Uterus (tissue), 2 donors: ENCODE measurements at regions not wholly inside any gene's neighbourhood (a gene's known extent, or its start where the extent isn't known, plus 50 kb on each side); places are given as distances from the start of the nearest gene placed in this dataset.

Experiments
- POLR2A ChIP-seq, 2 donors: fragments of 450-650 bp; IDR thresholded peaks; one replicate each; pipeline ENCODE4 v1.6.1; 2016; ENCODE audit warnings: antibody characterized with exemption in 2 of 2, mild to moderate bottlenecking in 1 of 2, moderate library complexity in 1 of 2
- TF ChIP-seq, protein P1 (sequence below), 4 experiments: fragments of 200-600 bp in 2 of 4; fragments of 450-650 bp in 2 of 4; sonication (generic) in 2 of 4; IDR thresholded peaks; one replicate each; pipeline ENCODE4 v1.5.1; 2016 to 2019; ENCODE audit warnings: antibody characterized with exemption in 4 of 4, mild to moderate bottlenecking in 2 of 4, moderate library complexity in 1 of 4

DNA sequence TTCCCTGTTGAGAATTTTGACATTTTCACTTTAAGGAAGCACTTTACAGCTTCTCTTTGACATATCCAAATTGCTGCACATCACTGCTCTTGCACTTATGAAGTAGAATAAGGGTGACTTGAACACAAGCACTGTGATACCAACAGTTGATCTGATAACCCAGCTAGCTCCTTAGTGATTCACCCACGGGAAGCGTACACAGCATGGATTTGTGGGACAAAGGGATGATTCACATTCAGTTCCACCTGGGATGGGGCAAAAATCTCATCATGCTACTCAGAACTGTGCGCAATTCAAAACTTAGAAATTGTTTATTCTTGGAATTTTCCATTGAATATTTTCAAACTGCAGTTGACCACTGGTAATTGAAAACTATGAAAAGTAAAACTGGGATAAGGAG, 1565.5 kb upstream of the CDH9 start:
- TF ChIP-seq, protein P1, sequence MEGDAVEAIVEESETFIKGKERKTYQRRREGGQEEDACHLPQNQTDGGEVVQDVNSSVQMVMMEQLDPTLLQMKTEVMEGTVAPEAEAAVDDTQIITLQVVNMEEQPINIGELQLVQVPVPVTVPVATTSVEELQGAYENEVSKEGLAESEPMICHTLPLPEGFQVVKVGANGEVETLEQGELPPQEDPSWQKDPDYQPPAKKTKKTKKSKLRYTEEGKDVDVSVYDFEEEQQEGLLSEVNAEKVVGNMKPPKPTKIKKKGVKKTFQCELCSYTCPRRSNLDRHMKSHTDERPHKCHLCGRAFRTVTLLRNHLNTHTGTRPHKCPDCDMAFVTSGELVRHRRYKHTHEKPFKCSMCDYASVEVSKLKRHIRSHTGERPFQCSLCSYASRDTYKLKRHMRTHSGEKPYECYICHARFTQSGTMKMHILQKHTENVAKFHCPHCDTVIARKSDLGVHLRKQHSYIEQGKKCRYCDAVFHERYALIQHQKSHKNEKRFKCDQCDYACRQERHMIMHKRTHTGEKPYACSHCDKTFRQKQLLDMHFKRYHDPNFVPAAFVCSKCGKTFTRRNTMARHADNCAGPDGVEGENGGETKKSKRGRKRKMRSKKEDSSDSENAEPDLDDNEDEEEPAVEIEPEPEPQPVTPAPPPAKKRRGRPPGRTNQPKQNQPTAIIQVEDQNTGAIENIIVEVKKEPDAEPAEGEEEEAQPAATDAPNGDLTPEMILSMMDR (IDR thresholded peaks at IDR 0.05) = no peak
- TF ChIP-seq POLR2A (IDR thresholded peaks at IDR 0.05) = no peak
